HCT116 (cell line): ENCODE measurements at regions not wholly inside any gene's neighbourhood (a gene's known extent, or its start where the extent isn't known, plus 50 kb on each side); places are given as distances from the start of the nearest gene placed in this dataset.

Experiments
- EZH2phosphoT487 ChIP-seq: fragments of 200-600 bp; IDR thresholded peaks from 2 replicates; pipeline ENCODE4 v1.6.1; 2018; ENCODE audit warnings: antibody characterized with exemption, borderline replicate concordance
- POLR2A ChIP-seq: IDR thresholded peaks from 2 replicates; pipeline ENCODE4 v1.7.0; 2011; ENCODE audit warnings: borderline replicate concordance; ENCODE audit not compliant: insufficient read depth, insufficient read length; ENCODE audit errors: extremely low read depth
- RAD21 ChIP-seq: IDR thresholded peaks from 2 replicates; pipeline ENCODE4 v1.6.1; 2012; ENCODE audit warnings: low read depth, mild to moderate bottlenecking
- SP1 ChIP-seq: IDR thresholded peaks from 2 replicates; pipeline ENCODE4 v1.6.1; 2012; ENCODE audit warnings: low read depth
- TCF7L2 ChIP-seq: IDR thresholded peaks from 2 replicates; pipeline ENCODE4 v1.7.0; 2011; ENCODE audit warnings: borderline replicate concordance, inconsistent platforms; ENCODE audit not compliant: insufficient read depth, insufficient read length; ENCODE audit errors: extremely low read depth
- TF ChIP-seq, protein P1 (sequence below), 3 experiments: fragments of 200-600 bp in 1 of 3; sonication (generic) in 1 of 3; IDR thresholded peaks in 2 of 3; conservative IDR thresholded peaks in 1 of 3; 2 replicates each; pipeline ENCODE4 v1.5.1; 2012 to 2017; ENCODE audit warnings: low read depth in 2 of 3, low read length in 2 of 3, antibody characterized with exemption in 1 of 3, borderline replicate concordance in 1 of 3, control low read depth in 1 of 3, mild to moderate bottlenecking in 1 of 3, mixed read lengths in 1 of 3, mixed run types in 1 of 3, moderate library complexity in 1 of 3; ENCODE audit not compliant: insufficient read depth in 1 of 3
- TF ChIP-seq, protein P2 (sequence below): IDR thresholded peaks from 2 replicates; pipeline ENCODE4 v1.6.1; 2012
- TF ChIP-seq, protein P3 (sequence below): IDR thresholded peaks from 2 replicates; pipeline ENCODE4 v1.6.1; 2011; ENCODE audit warnings: mild to moderate bottlenecking, low read length, moderate library complexity; ENCODE audit not compliant: insufficient replicate concordance; ENCODE audit errors: extremely low read depth

DNA sequence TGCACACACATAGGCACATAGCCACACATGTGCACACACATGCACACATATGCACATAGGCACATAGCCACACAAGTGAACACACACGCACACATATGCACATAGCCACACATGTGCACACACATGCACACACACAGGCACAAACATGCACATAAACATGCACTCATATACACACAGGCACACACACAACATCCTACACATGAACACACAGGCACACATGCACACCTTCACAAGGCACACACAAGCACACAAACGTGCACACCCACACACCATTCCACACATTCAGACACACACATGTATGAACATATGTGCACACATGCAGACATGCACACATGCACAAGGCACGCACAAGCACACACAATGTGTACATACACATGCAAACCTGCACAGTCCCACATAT, 484.7 kb downstream of the IRX1 start:
- TF ChIP-seq, protein P1, sequence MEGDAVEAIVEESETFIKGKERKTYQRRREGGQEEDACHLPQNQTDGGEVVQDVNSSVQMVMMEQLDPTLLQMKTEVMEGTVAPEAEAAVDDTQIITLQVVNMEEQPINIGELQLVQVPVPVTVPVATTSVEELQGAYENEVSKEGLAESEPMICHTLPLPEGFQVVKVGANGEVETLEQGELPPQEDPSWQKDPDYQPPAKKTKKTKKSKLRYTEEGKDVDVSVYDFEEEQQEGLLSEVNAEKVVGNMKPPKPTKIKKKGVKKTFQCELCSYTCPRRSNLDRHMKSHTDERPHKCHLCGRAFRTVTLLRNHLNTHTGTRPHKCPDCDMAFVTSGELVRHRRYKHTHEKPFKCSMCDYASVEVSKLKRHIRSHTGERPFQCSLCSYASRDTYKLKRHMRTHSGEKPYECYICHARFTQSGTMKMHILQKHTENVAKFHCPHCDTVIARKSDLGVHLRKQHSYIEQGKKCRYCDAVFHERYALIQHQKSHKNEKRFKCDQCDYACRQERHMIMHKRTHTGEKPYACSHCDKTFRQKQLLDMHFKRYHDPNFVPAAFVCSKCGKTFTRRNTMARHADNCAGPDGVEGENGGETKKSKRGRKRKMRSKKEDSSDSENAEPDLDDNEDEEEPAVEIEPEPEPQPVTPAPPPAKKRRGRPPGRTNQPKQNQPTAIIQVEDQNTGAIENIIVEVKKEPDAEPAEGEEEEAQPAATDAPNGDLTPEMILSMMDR (IDR thresholded peaks at IDR 0.05 in 2 of 3, conservative IDR thresholded peaks at IDR 0.05 in 1 of 3; ENCODE audit: borderline replicate concordance in 1 of 3, insufficient read depth in 1 of 3, low read depth in 2 of 3, low read length in 2 of 3): no peak
- TF ChIP-seq TCF7L2: no peak
- TF ChIP-seq RAD21: no peak
- TF ChIP-seq, protein P2, sequence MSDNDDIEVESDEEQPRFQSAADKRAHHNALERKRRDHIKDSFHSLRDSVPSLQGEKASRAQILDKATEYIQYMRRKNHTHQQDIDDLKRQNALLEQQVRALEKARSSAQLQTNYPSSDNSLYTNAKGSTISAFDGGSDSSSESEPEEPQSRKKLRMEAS: no peak
- no peak for TF ChIP-seq POLR2A
- no peak for TF ChIP-seq SP1
- TF ChIP-seq, protein P3, sequence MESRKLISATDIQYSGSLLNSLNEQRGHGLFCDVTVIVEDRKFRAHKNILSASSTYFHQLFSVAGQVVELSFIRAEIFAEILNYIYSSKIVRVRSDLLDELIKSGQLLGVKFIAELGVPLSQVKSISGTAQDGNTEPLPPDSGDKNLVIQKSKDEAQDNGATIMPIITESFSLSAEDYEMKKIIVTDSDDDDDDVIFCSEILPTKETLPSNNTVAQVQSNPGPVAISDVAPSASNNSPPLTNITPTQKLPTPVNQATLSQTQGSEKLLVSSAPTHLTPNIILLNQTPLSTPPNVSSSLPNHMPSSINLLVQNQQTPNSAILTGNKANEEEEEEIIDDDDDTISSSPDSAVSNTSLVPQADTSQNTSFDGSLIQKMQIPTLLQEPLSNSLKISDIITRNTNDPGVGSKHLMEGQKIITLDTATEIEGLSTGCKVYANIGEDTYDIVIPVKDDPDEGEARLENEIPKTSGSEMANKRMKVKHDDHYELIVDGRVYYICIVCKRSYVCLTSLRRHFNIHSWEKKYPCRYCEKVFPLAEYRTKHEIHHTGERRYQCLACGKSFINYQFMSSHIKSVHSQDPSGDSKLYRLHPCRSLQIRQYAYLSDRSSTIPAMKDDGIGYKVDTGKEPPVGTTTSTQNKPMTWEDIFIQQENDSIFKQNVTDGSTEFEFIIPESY: no peak
- TF ChIP-seq EZH2phosphoT487: no peak
